AG09309 (cell line): ENCODE measurements at regions not wholly inside any gene's neighbourhood (a gene's known extent, or its start where the extent isn't known, plus 50 kb on each side); places are given as distances from the start of the nearest gene placed in this dataset.
"Not testable (repeated sequence)": the region's sequence is repeated elsewhere in the genome, so short reads cannot be mapped to it uniquely, and the experiment has no call there.

Experiments used
- DNase-seq: peaks from one replicate; pipeline ENCODE4 v3.0.0-alpha.2; 2010; ENCODE audit warnings: low read depth
- H3K4me3 ChIP-seq: 2 replicates; pipeline ENCODE4 v1.5.1; 2011; ENCODE audit warnings: mild to moderate bottlenecking, low read depth, low read length, moderate library complexity; ENCODE audit not compliant: control insufficient read depth
- CTCF ChIP-seq: IDR thresholded peaks from 2 replicates; pipeline ENCODE4 v1.5.1; 2011; ENCODE audit warnings: mild to moderate bottlenecking, low read depth, low read length, inconsistent platforms; ENCODE audit not compliant: insufficient read depth, control insufficient read depth; ENCODE audit errors: missing control alignments

- H3K4me3 ChIP-seq: no peak overlapping the region
- TF ChIP-seq CTCF: no peak
- no peak for DNase-seq
Observed at GRCh38 chr6:159416891-159417560, 247.8 kb downstream of the FNDC1 start.

GRCh38 chr6:159415540-159415939 is 246.3 kb downstream of the FNDC1 start:
- DNase-seq: no peak
- TF ChIP-seq CTCF: no peak
- H3K4me3 ChIP-seq: no peak overlapping the region

DNA sequence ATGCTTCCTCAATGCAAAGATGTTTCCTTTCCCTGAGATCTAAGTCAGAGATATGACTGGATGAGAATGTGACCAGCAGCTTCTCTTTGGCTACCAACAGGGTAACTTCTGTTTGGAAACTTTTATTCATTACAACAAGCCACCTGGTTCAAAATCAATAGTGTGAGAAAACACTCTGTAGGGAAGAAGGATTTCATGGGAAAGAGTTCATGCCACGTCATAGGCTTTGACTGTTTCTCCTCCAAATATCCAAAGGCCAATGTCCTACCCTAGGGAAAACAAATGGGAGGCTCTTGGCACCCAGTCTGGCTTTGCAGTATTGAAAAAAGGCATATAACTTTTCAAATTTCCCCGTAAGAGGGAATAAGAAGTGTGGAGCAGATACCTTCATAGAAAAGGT is 245.5 kb downstream of the FNDC1 start:
- DNase-seq: no peak
- no peak overlapping the region for H3K4me3 ChIP-seq
- TF ChIP-seq CTCF: no peak

DNA sequence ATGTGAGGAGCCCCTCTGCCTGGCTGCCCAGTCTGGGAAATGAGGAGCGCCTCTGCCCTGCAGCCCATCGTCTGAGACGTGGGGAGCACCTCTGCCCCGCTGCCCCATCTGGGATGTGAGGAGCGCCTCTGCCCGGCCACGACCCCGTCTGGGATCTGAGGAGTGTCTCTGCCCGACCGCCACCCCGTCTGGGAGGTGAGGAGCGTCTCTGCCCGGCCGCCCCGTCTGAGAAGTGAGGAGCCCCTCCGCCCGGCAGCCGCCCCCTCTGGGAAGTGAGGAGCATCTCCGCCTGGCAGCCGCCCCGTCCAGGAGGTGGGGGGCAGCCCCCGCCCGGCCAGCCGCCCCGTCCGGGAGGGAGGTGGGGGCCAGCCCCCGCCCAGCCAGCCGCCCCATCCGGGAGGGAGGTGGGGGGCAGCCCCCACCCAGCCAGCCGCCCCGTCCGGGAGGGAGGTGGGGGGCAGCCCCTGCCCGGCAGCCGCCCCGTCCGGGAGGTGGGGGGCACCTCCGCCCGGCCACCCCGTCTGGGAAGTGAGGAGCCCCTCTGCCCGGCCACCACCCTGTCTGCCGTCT is 238.1 kb downstream of the FNDC1 start:
- DNase-seq: not testable (repeated sequence)

GRCh38 chr6:159404296-159404695 is 235.1 kb downstream of the FNDC1 start:
- H3K4me3 ChIP-seq: no peak overlapping the region
- DNase-seq: no peak
- no peak for TF ChIP-seq CTCF

More for the DNA sequence above, 238.1 kb downstream of the FNDC1 start:
- H3K4me3 ChIP-seq: not testable (repeated sequence)

- no peak for TF ChIP-seq CTCF
- no peak for DNase-seq
- H3K4me3 ChIP-seq: no peak overlapping the region
Observed at GRCh38 chr6:159400826-159401225, 231.6 kb downstream of the FNDC1 start.

DNA sequence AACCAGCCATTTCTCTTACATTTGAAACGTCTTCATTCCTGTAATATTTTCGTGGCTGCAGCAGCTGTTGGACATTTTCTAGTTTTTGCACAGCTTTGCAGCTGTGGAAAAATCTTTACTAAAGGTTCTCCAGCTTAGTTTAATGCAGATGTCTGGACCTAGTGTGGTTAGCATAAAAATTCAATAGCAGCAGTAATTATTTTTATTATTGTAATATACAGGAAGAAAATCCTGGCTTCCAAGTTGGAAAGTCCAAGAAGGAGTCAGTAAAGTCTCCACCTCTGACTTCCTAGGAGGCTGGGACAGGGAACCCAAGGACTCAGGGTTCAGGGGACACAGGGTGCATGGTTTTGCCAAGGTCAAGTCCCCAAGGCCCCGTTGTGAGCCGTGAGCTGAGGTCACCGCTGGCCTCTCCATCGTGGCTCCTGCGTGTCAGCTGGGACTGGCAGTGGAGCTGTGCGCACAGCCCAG is 230.6 kb downstream of the FNDC1 start:
- H3K4me3 ChIP-seq: no peak overlapping the region
- DNase-seq: no peak
- TF ChIP-seq CTCF: no peak
